ENCODE measurements at regions not wholly inside any gene's neighbourhood (a gene's known extent, or its start where the extent isn't known, plus 50 kb on each side); places are given as distances from the start of the nearest gene placed in this dataset.

DNA sequence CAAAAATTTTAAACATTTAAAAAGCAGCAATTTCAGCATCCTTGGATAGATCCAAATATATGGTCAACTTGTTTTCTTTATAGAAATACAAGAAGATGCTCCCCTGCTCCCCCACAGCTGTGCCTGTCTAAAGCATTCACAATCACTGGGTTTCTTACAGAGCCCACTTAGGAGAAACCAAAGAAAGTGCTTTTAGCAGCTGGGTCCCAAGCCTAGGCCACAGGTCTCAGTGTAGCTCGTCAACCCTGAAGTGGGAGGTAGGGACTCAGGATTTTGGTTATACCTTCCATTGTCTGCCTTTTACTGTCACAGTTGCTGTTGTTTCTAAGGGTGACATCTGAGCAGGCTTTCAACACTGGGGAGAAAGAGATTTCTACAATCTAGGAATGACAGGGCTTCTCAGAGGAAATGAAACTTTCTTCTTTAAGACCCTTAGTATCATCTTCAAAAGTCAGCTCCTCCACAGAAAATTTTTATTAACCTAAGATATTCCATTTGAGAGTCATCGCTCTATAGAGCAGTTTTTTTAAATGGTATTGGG, 199.3 kb upstream of the CMC1 start:
- ATAC-seq (ENCODE audit: insufficient read depth, low FRiP score) (no peak), DNase-seq (no peak)
- 66 to 88% methylated on average over 2 of the region's 2 CpGs for WGBS, 2 donors
- Histone ChIP-seq H3K9ac (ENCODE audit: insufficient read depth in 1 of 2, low read length in 2 of 2) (no peak overlapping the region), H3K27ac (ENCODE audit: low read depth in 1 of 2, low read length in 1 of 2) (no peak overlapping the region), H3K4me3 (no peak overlapping the region), H3K9me3 (ENCODE audit: control insufficient read depth in 4 of 4, insufficient read depth in 3 of 4, low read length in 3 of 4) (no peaks in the 10 kb centered on the region), H3K27me3 (ENCODE audit: control insufficient read depth in 3 of 3, insufficient read depth in 3 of 3, low read length in 2 of 3) (no peaks in the 10 kb centered on the region), H3K36me3 (ENCODE audit: control insufficient read depth in 4 of 4, insufficient read depth in 4 of 4, low read length in 4 of 4) (no peaks in the 10 kb centered on the region), H3K4me1 (ENCODE audit: control insufficient read depth in 5 of 5, insufficient read depth in 5 of 5, low read length in 5 of 5) (no peaks in the 10 kb centered on the region)
- TF ChIP-seq, protein P1, sequence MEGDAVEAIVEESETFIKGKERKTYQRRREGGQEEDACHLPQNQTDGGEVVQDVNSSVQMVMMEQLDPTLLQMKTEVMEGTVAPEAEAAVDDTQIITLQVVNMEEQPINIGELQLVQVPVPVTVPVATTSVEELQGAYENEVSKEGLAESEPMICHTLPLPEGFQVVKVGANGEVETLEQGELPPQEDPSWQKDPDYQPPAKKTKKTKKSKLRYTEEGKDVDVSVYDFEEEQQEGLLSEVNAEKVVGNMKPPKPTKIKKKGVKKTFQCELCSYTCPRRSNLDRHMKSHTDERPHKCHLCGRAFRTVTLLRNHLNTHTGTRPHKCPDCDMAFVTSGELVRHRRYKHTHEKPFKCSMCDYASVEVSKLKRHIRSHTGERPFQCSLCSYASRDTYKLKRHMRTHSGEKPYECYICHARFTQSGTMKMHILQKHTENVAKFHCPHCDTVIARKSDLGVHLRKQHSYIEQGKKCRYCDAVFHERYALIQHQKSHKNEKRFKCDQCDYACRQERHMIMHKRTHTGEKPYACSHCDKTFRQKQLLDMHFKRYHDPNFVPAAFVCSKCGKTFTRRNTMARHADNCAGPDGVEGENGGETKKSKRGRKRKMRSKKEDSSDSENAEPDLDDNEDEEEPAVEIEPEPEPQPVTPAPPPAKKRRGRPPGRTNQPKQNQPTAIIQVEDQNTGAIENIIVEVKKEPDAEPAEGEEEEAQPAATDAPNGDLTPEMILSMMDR (IDR thresholded peaks at IDR 0.05; ENCODE audit: control extremely low read depth, extremely low read depth): no peak

DNA sequence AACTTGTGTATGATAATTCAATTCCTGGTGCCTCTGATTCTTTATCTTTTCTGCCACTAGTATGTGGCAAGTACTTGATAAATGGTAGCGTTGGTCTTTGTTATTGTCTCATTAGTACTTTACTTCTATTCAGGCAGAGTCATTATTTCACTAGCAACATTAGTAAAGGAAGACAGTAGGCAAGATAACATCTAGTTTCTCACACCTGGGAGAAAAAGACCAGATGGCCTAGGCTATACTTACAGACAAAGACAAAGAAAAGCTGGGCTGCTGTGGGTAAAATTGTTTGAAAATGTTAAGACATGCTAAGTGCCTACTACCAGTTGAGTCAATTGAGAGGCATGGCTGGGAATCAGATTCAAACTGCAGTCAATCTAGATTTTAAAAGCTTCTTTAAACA, 198.7 kb upstream of the CMC1 start:
- no peak overlapping the region for H3K4me3 ChIP-seq
- H3K36me3 ChIP-seq (ENCODE audit: control insufficient read depth in 4 of 4, insufficient read depth in 4 of 4, low read length in 4 of 4): no peaks in the 10 kb centered on the region
- no peaks in the 10 kb centered on the region for H3K9me3 ChIP-seq (ENCODE audit: control insufficient read depth in 4 of 4, insufficient read depth in 3 of 4, low read length in 3 of 4)
- 65 to 67% methylated on average over 1 of the region's 1 CpG for WGBS, 2 donors
- no peak overlapping the region for H3K27ac ChIP-seq (ENCODE audit: low read depth in 1 of 2, low read length in 1 of 2)
- no peaks in the 10 kb centered on the region for H3K27me3 ChIP-seq (ENCODE audit: control insufficient read depth in 3 of 3, insufficient read depth in 3 of 3, low read length in 2 of 3)
- no peaks in the 10 kb centered on the region for H3K4me1 ChIP-seq (ENCODE audit: control insufficient read depth in 5 of 5, insufficient read depth in 5 of 5, low read length in 5 of 5)
- H3K9ac ChIP-seq (ENCODE audit: insufficient read depth in 1 of 2, low read length in 2 of 2): no peak overlapping the region
- TF ChIP-seq, protein P1 (IDR thresholded peaks at IDR 0.05; ENCODE audit: control extremely low read depth, extremely low read depth): no peak
- ATAC-seq (ENCODE audit: insufficient read depth, low FRiP score): no peak
- DNase-seq: no peak

DNA sequence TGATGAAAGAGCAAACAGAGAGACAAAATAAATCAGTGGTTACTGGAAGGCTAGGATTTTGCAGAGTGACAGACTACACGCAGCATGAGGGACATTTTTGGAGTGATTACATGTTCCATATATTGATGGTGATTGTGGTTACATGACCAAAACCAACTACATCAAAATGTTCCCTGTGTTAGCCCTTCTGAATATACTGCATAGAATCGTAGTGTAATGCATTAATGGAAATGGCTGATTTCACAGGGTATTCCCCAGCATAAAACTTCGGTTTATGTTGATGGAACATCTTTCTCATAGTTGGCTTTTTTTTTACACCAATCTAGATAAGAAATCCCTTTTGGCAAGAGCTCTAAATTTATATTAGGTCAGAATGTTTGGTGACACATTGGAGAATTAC, 191.3 kb upstream of the CMC1 start:
- TF ChIP-seq, protein P1 (IDR thresholded peaks at IDR 0.05; ENCODE audit: control extremely low read depth, extremely low read depth): no peak

DNA sequence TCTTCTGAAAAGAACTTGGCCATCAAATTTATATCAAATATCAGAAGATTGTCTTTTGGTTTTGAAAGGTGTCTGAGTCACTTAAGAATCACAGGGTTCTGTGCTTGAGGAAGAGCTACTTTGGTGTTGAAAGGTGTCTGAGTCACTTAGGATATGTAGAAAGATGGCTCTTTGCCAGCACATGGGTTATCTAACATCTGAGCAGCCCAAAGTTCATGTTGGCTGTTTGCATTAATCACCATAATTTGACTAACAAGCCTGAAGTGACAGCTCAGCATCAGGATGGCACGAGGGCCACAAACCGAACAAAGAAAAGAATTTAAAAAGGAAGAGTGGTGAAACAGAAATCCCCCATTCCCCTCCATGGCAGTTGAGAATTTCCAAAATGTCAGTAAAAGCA, 190.5 kb upstream of the CMC1 start:
- Histone ChIP-seq H3K9ac (ENCODE audit: insufficient read depth in 1 of 2, low read length in 2 of 2) (no peak overlapping the region), H3K27ac (ENCODE audit: low read depth in 1 of 2, low read length in 1 of 2) (no peak overlapping the region), H3K9me3 (ENCODE audit: control insufficient read depth in 4 of 4, insufficient read depth in 3 of 4, low read length in 3 of 4) (no peaks in the 10 kb centered on the region), H3K36me3 (ENCODE audit: control insufficient read depth in 4 of 4, insufficient read depth in 4 of 4, low read length in 4 of 4) (no peaks in the 10 kb centered on the region), H3K27me3 (ENCODE audit: control insufficient read depth in 3 of 3, insufficient read depth in 3 of 3, low read length in 2 of 3) (no peaks in the 10 kb centered on the region), H3K4me1 (ENCODE audit: control insufficient read depth in 5 of 5, insufficient read depth in 5 of 5, low read length in 5 of 5) (no peaks in the 10 kb centered on the region), H3K4me3 (no peak overlapping the region)
- 84 to 89% methylated on average over 2 of the region's 2 CpGs for WGBS, 2 donors
- TF ChIP-seq, protein P1 (IDR thresholded peaks at IDR 0.05; ENCODE audit: control extremely low read depth, extremely low read depth): no peak
- ATAC-seq (ENCODE audit: insufficient read depth, low FRiP score) (no peak), DNase-seq (no peak)

More for the DNA sequence above, 191.3 kb upstream of the CMC1 start:
- no peaks in the 10 kb centered on the region for H3K9me3 ChIP-seq (ENCODE audit: control insufficient read depth in 4 of 4, insufficient read depth in 3 of 4, low read length in 3 of 4)
- no peaks in the 10 kb centered on the region for H3K36me3 ChIP-seq (ENCODE audit: control insufficient read depth in 4 of 4, insufficient read depth in 4 of 4, low read length in 4 of 4)
- no peaks in the 10 kb centered on the region for H3K4me1 ChIP-seq (ENCODE audit: control insufficient read depth in 5 of 5, insufficient read depth in 5 of 5, low read length in 5 of 5)
- no peaks in the 10 kb centered on the region for H3K27me3 ChIP-seq (ENCODE audit: control insufficient read depth in 3 of 3, insufficient read depth in 3 of 3, low read length in 2 of 3)
- no peak overlapping the region for H3K9ac ChIP-seq (ENCODE audit: insufficient read depth in 1 of 2, low read length in 2 of 2)
- no peak overlapping the region for H3K4me3 ChIP-seq
- H3K27ac ChIP-seq (ENCODE audit: low read depth in 1 of 2, low read length in 1 of 2): no peak overlapping the region
- no peak for DNase-seq
- no peak for ATAC-seq (ENCODE audit: insufficient read depth, low FRiP score)
- WGBS, 2 donors: 82 to 89% methylated on average over 3 of the region's 3 CpGs

Data from lung (tissue), 11 donors.